Keratinocyte (primary cell): ENCODE measurements at regions not wholly inside any gene's neighbourhood (a gene's known extent, or its start where the extent isn't known, plus 50 kb on each side); places are given as distances from the start of the nearest gene placed in this dataset.

Source experiments
- CTCF ChIP-seq, 3 experiments: IDR thresholded peaks in 1 of 3; conservative IDR thresholded peaks in 1 of 3; optimal IDR thresholded peaks in 1 of 3; 2 replicates in 2 of 3; 3 replicates in 1 of 3; pipeline versions ENCODE3 to v1.5.1; 2011; ENCODE audit warnings: low read length in 3 of 3, mild to moderate bottlenecking in 3 of 3, moderate library complexity in 2 of 3, control low read depth in 1 of 3, inconsistent platforms in 1 of 3; ENCODE audit not compliant: insufficient read depth in 2 of 3; ENCODE audit errors: extremely low read depth in 1 of 3
- EZH2 ChIP-seq: IDR thresholded peaks from one replicate; pipeline ENCODE4 v1.6.1; 2012; ENCODE audit warnings: inconsistent platforms, mild to moderate bottlenecking, low read length, moderate library complexity

- TF ChIP-seq CTCF (optimal IDR thresholded peaks at IDR 0.05 in 1 of 3, IDR thresholded peaks at IDR 0.05 in 1 of 3, conservative IDR thresholded peaks at IDR 0.05 in 1 of 3; ENCODE audit: extremely low read depth in 1 of 3, insufficient read depth in 2 of 3, low read length in 3 of 3) (no peak), EZH2 (no peak)
These were observed 127.7 kb upstream of the RTL1 start for GRCh38 chr14:101031186-101031585.
